IPS-15b (cell line): ENCODE measurements at regions not wholly inside any gene's neighbourhood (a gene's known extent, or its start where the extent isn't known, plus 50 kb on each side); places are given as distances from the start of the nearest gene placed in this dataset.

Experiments used
- H3K27me3 ChIP-seq: one replicate; pipeline ENCODE4 v1.6.1; 2013; ENCODE audit warnings: low read length; ENCODE audit not compliant: control insufficient read depth, insufficient read depth
- H3K36me3 ChIP-seq: one replicate; pipeline ENCODE4 v1.6.1; 2013; ENCODE audit warnings: low read length; ENCODE audit not compliant: control insufficient read depth, insufficient read depth
- H3K4me1 ChIP-seq: one replicate; pipeline ENCODE4 v1.6.1; 2013; ENCODE audit warnings: mild to moderate bottlenecking, low read length; ENCODE audit not compliant: control insufficient read depth, insufficient read depth
- H3K4me3 ChIP-seq: one replicate; pipeline ENCODE4 v1.5.1; 2013; ENCODE audit warnings: low read depth, low read length
- H3K9ac ChIP-seq: one replicate; pipeline ENCODE4 v1.6.1; 2013; ENCODE audit warnings: low read depth, mild to moderate bottlenecking, low read length
- H3K9me3 ChIP-seq: one replicate; pipeline ENCODE4 v1.6.1; 2013; ENCODE audit warnings: mild to moderate bottlenecking, low read length; ENCODE audit not compliant: control insufficient read depth, insufficient read depth

- Histone ChIP-seq H3K9ac (no peak overlapping the region), H3K4me1 (no peaks in the 10 kb centered on the region), H3K9me3 (no peaks in the 10 kb centered on the region), H3K4me3 (no peak overlapping the region), H3K36me3 (no peaks in the 10 kb centered on the region), H3K27me3 (no peaks in the 10 kb centered on the region)
Observed at GRCh38 chr16:66211651-66212050, 154.8 kb upstream of the CDH5 start.

- no peak overlapping the region for H3K4me3 ChIP-seq
Observed at GRCh38 chr16:66207883-66208265, 158.6 kb upstream of the CDH5 start.

GRCh38 chr16:66207139-66207882, 159.2 kb upstream of the CDH5 start:
- Histone ChIP-seq H3K9me3 (no peaks in the 10 kb centered on the region), H3K4me1 (peaks cover 6% of the 10 kb centered on the region), H3K27me3 (no peaks in the 10 kb centered on the region), H3K4me3 (no peak overlapping the region), H3K9ac (no peak overlapping the region), H3K36me3 (no peaks in the 10 kb centered on the region)

More at GRCh38 chr16:66207883-66208265, 158.6 kb upstream of the CDH5 start:
- no peak overlapping the region for H3K9ac ChIP-seq
- H3K4me1 ChIP-seq = peaks cover 6% of the 10 kb centered on the region
- no peaks in the 10 kb centered on the region for H3K9me3 ChIP-seq
- H3K27me3 ChIP-seq = no peaks in the 10 kb centered on the region
- H3K36me3 ChIP-seq = no peaks in the 10 kb centered on the region

- Histone ChIP-seq H3K27me3 (no peaks in the 10 kb centered on the region), H3K36me3 (no peaks in the 10 kb centered on the region), H3K4me1 (peaks cover 6% of the 10 kb centered on the region), H3K9ac (no peak overlapping the region), H3K9me3 (no peaks in the 10 kb centered on the region), H3K4me3 (no peak overlapping the region)
Observed at GRCh38 chr16:66206363-66206762, 160.1 kb upstream of the CDH5 start.

GRCh38 chr16:66205287-66206231, 160.9 kb upstream of the CDH5 start:
- Histone ChIP-seq H3K9me3 (no peaks in the 10 kb centered on the region), H3K4me1 (peaks cover 6% of the 10 kb centered on the region), H3K9ac (no peak overlapping the region), H3K27me3 (no peaks in the 10 kb centered on the region), H3K4me3 (no peak overlapping the region), H3K36me3 (no peaks in the 10 kb centered on the region)

GRCh38 chr16:66204756-66205155, 161.7 kb upstream of the CDH5 start:
- peaks cover 6% of the 10 kb centered on the region for H3K4me1 ChIP-seq
- H3K4me3 ChIP-seq = no peak overlapping the region
- H3K36me3 ChIP-seq = no peaks in the 10 kb centered on the region
- H3K9me3 ChIP-seq = no peaks in the 10 kb centered on the region
- H3K9ac ChIP-seq = no peak overlapping the region
- H3K27me3 ChIP-seq = no peaks in the 10 kb centered on the region

GRCh38 chr16:66203476-66203875, 163.0 kb upstream of the CDH5 start:
- H3K4me1 ChIP-seq = peaks cover 6% of the 10 kb centered on the region
- no peaks in the 10 kb centered on the region for H3K9me3 ChIP-seq
- no peaks in the 10 kb centered on the region for H3K36me3 ChIP-seq
- H3K9ac ChIP-seq = no peak overlapping the region
- H3K27me3 ChIP-seq = no peaks in the 10 kb centered on the region
- H3K4me3 ChIP-seq = no peak overlapping the region

- Histone ChIP-seq H3K36me3 (no peaks in the 10 kb centered on the region), H3K9ac (no peak overlapping the region), H3K4me3 (no peak overlapping the region), H3K9me3 (no peaks in the 10 kb centered on the region), H3K27me3 (no peaks in the 10 kb centered on the region), H3K4me1 (no peaks in the 10 kb centered on the region)
Observed at GRCh38 chr16:66199189-66199588, 167.3 kb upstream of the CDH5 start.

GRCh38 chr16:66198641-66199040, 167.8 kb upstream of the CDH5 start:
- Histone ChIP-seq H3K36me3 (no peaks in the 10 kb centered on the region), H3K4me1 (no peaks in the 10 kb centered on the region), H3K9me3 (no peaks in the 10 kb centered on the region), H3K27me3 (no peaks in the 10 kb centered on the region), H3K4me3 (no peak overlapping the region), H3K9ac (no peak overlapping the region)

- H3K4me3 ChIP-seq = no peak overlapping the region
- no peak overlapping the region for H3K9ac ChIP-seq
- H3K9me3 ChIP-seq = no peaks in the 10 kb centered on the region
- no peaks in the 10 kb centered on the region for H3K27me3 ChIP-seq
- H3K36me3 ChIP-seq = no peaks in the 10 kb centered on the region
- H3K4me1 ChIP-seq = no peaks in the 10 kb centered on the region
Observed at GRCh38 chr16:66197668-66198278, 168.7 kb upstream of the CDH5 start.

GRCh38 chr16:66196770-66197169, 169.7 kb upstream of the CDH5 start:
- no peaks in the 10 kb centered on the region for H3K36me3 ChIP-seq
- H3K4me3 ChIP-seq = no peak overlapping the region
- H3K9me3 ChIP-seq = no peaks in the 10 kb centered on the region
- no peaks in the 10 kb centered on the region for H3K4me1 ChIP-seq
- no peak overlapping the region for H3K9ac ChIP-seq
- no peaks in the 10 kb centered on the region for H3K27me3 ChIP-seq
